ENCODE measurements at regions not wholly inside any gene's neighbourhood (a gene's known extent, or its start where the extent isn't known, plus 50 kb on each side); places are given as distances from the start of the nearest gene placed in this dataset.

- no peaks in the 10 kb centered on the region for H3K9me3 ChIP-seq (ENCODE audit: control insufficient read depth, insufficient read depth, low read length)
- H3K36me3 ChIP-seq (ENCODE audit: insufficient read depth, low read length) = no peaks in the 10 kb centered on the region
- H3K9ac ChIP-seq (ENCODE audit: low read depth, low read length) = no peak overlapping the region
- no peaks in the 10 kb centered on the region for H3K4me1 ChIP-seq (ENCODE audit: insufficient read depth, low read length)
Observed at GRCh38 chr12:131494741-131495524, 216.0 kb upstream of the SFSWAP start.

GRCh38 chr12:131497966-131498365 lies 212.9 kb upstream of the SFSWAP start:
- H3K36me3 ChIP-seq (ENCODE audit: insufficient read depth, low read length) = no peaks in the 10 kb centered on the region

GRCh38 chr12:131499160-131499863 lies 211.6 kb upstream of the SFSWAP start:
- Histone ChIP-seq H3K9ac (ENCODE audit: low read depth, low read length) (no peak overlapping the region), H3K9me3 (ENCODE audit: control insufficient read depth, insufficient read depth, low read length) (no peaks in the 10 kb centered on the region), H3K36me3 (ENCODE audit: insufficient read depth, low read length) (no peaks in the 10 kb centered on the region), H3K4me1 (ENCODE audit: insufficient read depth, low read length) (no peaks in the 10 kb centered on the region)

More at GRCh38 chr12:131497966-131498365, 212.9 kb upstream of the SFSWAP start:
- Histone ChIP-seq H3K4me1 (ENCODE audit: insufficient read depth, low read length) (no peaks in the 10 kb centered on the region), H3K9me3 (ENCODE audit: control insufficient read depth, insufficient read depth, low read length) (no peaks in the 10 kb centered on the region), H3K9ac (ENCODE audit: low read depth, low read length) (no peak overlapping the region)

GRCh38 chr12:131499864-131500190 lies 211.1 kb upstream of the SFSWAP start:
- Histone ChIP-seq H3K9me3 (ENCODE audit: control insufficient read depth, insufficient read depth, low read length) (no peaks in the 10 kb centered on the region), H3K4me1 (ENCODE audit: insufficient read depth, low read length) (no peaks in the 10 kb centered on the region), H3K36me3 (ENCODE audit: insufficient read depth, low read length) (no peaks in the 10 kb centered on the region), H3K9ac (ENCODE audit: low read depth, low read length) (no peak overlapping the region)

- H3K9me3 ChIP-seq (ENCODE audit: control insufficient read depth, insufficient read depth, low read length) = no peaks in the 10 kb centered on the region
- no peaks in the 10 kb centered on the region for H3K4me1 ChIP-seq (ENCODE audit: insufficient read depth, low read length)
- no peaks in the 10 kb centered on the region for H3K36me3 ChIP-seq (ENCODE audit: insufficient read depth, low read length)
- no peak overlapping the region for H3K9ac ChIP-seq (ENCODE audit: low read depth, low read length)
Observed at GRCh38 chr12:131500564-131500963, 210.3 kb upstream of the SFSWAP start.

GRCh38 chr12:131505561-131505960 lies 205.3 kb upstream of the SFSWAP start:
- Histone ChIP-seq H3K9ac (ENCODE audit: low read depth, low read length) (no peak overlapping the region), H3K36me3 (ENCODE audit: insufficient read depth, low read length) (no peaks in the 10 kb centered on the region), H3K4me1 (ENCODE audit: insufficient read depth, low read length) (peaks cover 3% of the 10 kb centered on the region), H3K9me3 (ENCODE audit: control insufficient read depth, insufficient read depth, low read length) (no peaks in the 10 kb centered on the region)

- Histone ChIP-seq H3K9ac (ENCODE audit: low read depth, low read length) (no peak overlapping the region), H3K9me3 (ENCODE audit: control insufficient read depth, insufficient read depth, low read length) (no peaks in the 10 kb centered on the region), H3K36me3 (ENCODE audit: insufficient read depth, low read length) (no peaks in the 10 kb centered on the region), H3K4me1 (ENCODE audit: insufficient read depth, low read length) (peaks cover 6% of the 10 kb centered on the region)
Observed at GRCh38 chr12:131506426-131506825, 204.5 kb upstream of the SFSWAP start.

- H3K36me3 ChIP-seq (ENCODE audit: insufficient read depth, low read length) = no peaks in the 10 kb centered on the region
- peaks cover 6% of the 10 kb centered on the region for H3K4me1 ChIP-seq (ENCODE audit: insufficient read depth, low read length)
- H3K9me3 ChIP-seq (ENCODE audit: control insufficient read depth, insufficient read depth, low read length) = no peaks in the 10 kb centered on the region
- no peak overlapping the region for H3K9ac ChIP-seq (ENCODE audit: low read depth, low read length)
Observed at GRCh38 chr12:131507094-131507493, 203.8 kb upstream of the SFSWAP start.

- H3K4me1 ChIP-seq (ENCODE audit: insufficient read depth, low read length) = peaks cover 6% of the 10 kb centered on the region
Observed at GRCh38 chr12:131507881-131508280, 203.0 kb upstream of the SFSWAP start.

GRCh38 chr12:131509701-131510100 lies 201.2 kb upstream of the SFSWAP start:
- Histone ChIP-seq H3K9me3 (ENCODE audit: control insufficient read depth, insufficient read depth, low read length) (no peaks in the 10 kb centered on the region), H3K4me1 (ENCODE audit: insufficient read depth, low read length) (peaks cover 6% of the 10 kb centered on the region), H3K9ac (ENCODE audit: low read depth, low read length) (no peak overlapping the region), H3K36me3 (ENCODE audit: insufficient read depth, low read length) (no peaks in the 10 kb centered on the region)

More at GRCh38 chr12:131507881-131508280, 203.0 kb upstream of the SFSWAP start:
- Histone ChIP-seq H3K9ac (ENCODE audit: low read depth, low read length) (no peak overlapping the region), H3K36me3 (ENCODE audit: insufficient read depth, low read length) (no peaks in the 10 kb centered on the region), H3K9me3 (ENCODE audit: control insufficient read depth, insufficient read depth, low read length) (no peaks in the 10 kb centered on the region)

- Histone ChIP-seq H3K9ac (ENCODE audit: low read depth, low read length) (no peak overlapping the region), H3K4me1 (ENCODE audit: insufficient read depth, low read length) (peaks cover 6% of the 10 kb centered on the region), H3K36me3 (ENCODE audit: insufficient read depth, low read length) (no peaks in the 10 kb centered on the region), H3K9me3 (ENCODE audit: control insufficient read depth, insufficient read depth, low read length) (no peaks in the 10 kb centered on the region)
Observed at GRCh38 chr12:131510431-131510830, 200.5 kb upstream of the SFSWAP start.

GRCh38 chr12:131511391-131511802 lies 199.5 kb upstream of the SFSWAP start:
- Histone ChIP-seq H3K4me1 (ENCODE audit: insufficient read depth, low read length) (peaks cover 6% of the 10 kb centered on the region), H3K9ac (ENCODE audit: low read depth, low read length) (no peak overlapping the region), H3K36me3 (ENCODE audit: insufficient read depth, low read length) (no peaks in the 10 kb centered on the region), H3K9me3 (ENCODE audit: control insufficient read depth, insufficient read depth, low read length) (no peaks in the 10 kb centered on the region)

- Histone ChIP-seq H3K4me1 (ENCODE audit: insufficient read depth, low read length) (peaks cover 6% of the 10 kb centered on the region), H3K36me3 (ENCODE audit: insufficient read depth, low read length) (no peaks in the 10 kb centered on the region), H3K9ac (ENCODE audit: low read depth, low read length) (no peak overlapping the region), H3K9me3 (ENCODE audit: control insufficient read depth, insufficient read depth, low read length) (no peaks in the 10 kb centered on the region)
Observed at GRCh38 chr12:131511803-131512561, 198.9 kb upstream of the SFSWAP start.

- peaks cover 6% of the 10 kb centered on the region for H3K4me1 ChIP-seq (ENCODE audit: insufficient read depth, low read length)
- H3K9ac ChIP-seq (ENCODE audit: low read depth, low read length) = no peak overlapping the region
- H3K9me3 ChIP-seq (ENCODE audit: control insufficient read depth, insufficient read depth, low read length) = no peaks in the 10 kb centered on the region
- H3K36me3 ChIP-seq (ENCODE audit: insufficient read depth, low read length) = no peaks in the 10 kb centered on the region
Observed at GRCh38 chr12:131513606-131514005, 197.3 kb upstream of the SFSWAP start.

All from ES-I3 (cell line).